Testis (tissue), 2 donors: ENCODE measurements at regions not wholly inside any gene's neighbourhood (a gene's known extent, or its start where the extent isn't known, plus 50 kb on each side); places are given as distances from the start of the nearest gene placed in this dataset.

Source experiments
- POLR2A ChIP-seq: fragments of 450-650 bp; IDR thresholded peaks from one replicate; pipeline ENCODE4 v1.6.1; 2017; ENCODE audit warnings: antibody characterized with exemption, mild to moderate bottlenecking, moderate library complexity
- TF ChIP-seq, protein P1 (sequence below), 3 experiments: fragments of 450-650 bp in 2 of 3; fragments of 200-600 bp in 1 of 3; sonication (generic) in 1 of 3; IDR thresholded peaks; one replicate each; pipeline ENCODE4 v1.5.1; 2016 to 2019; ENCODE audit warnings: antibody characterized with exemption in 3 of 3, mild to moderate bottlenecking in 2 of 3, moderate library complexity in 1 of 3

DNA sequence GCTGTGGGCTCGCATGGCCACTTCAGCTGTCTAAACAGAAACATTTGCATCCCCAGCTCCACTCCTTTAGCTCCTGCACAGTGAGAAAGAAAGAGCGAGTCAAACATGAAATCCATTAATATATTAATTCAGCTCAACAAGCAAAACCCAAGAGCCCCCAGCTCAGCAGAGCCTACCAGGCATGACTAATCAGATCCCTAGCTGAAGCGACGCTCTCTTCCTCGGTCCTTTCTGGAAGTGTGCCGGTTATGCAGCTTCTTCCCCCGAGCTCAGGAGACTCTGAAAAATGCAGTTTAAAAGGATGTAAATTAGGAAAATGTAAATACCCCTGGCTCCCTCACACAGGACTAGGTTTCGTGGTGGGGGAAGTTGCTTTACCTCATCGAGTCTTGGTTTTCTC, 221.5 kb downstream of the ANKRD30B start:
- TF ChIP-seq, protein P1, sequence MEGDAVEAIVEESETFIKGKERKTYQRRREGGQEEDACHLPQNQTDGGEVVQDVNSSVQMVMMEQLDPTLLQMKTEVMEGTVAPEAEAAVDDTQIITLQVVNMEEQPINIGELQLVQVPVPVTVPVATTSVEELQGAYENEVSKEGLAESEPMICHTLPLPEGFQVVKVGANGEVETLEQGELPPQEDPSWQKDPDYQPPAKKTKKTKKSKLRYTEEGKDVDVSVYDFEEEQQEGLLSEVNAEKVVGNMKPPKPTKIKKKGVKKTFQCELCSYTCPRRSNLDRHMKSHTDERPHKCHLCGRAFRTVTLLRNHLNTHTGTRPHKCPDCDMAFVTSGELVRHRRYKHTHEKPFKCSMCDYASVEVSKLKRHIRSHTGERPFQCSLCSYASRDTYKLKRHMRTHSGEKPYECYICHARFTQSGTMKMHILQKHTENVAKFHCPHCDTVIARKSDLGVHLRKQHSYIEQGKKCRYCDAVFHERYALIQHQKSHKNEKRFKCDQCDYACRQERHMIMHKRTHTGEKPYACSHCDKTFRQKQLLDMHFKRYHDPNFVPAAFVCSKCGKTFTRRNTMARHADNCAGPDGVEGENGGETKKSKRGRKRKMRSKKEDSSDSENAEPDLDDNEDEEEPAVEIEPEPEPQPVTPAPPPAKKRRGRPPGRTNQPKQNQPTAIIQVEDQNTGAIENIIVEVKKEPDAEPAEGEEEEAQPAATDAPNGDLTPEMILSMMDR (IDR thresholded peaks at IDR 0.05) = no peak
- no peak for TF ChIP-seq POLR2A
